BE2C (cell line): ENCODE measurements at regions not wholly inside any gene's neighbourhood (a gene's known extent, or its start where the extent isn't known, plus 50 kb on each side); places are given as distances from the start of the nearest gene placed in this dataset.

Experiments
- DNase-seq: peaks from one replicate; pipeline ENCODE4 v3.0.0-alpha.2; 2020
- H3K27me3 ChIP-seq: fragments of 250-450 bp; sonication (Bioruptor Pico); 2 replicates; pipeline ENCODE4 v1.5.1; 2020; ENCODE audit warnings: mild to moderate bottlenecking
- H3K36me3 ChIP-seq: fragments of 250-450 bp; sonication (Bioruptor Pico); 2 replicates; pipeline ENCODE4 v1.5.1; 2020; ENCODE audit warnings: mild to moderate bottlenecking
- H3K4me1 ChIP-seq: fragments of 250-450 bp; sonication (Bioruptor Pico); 2 replicates; pipeline ENCODE4 v1.5.1; 2020
- H3K4me3 ChIP-seq: 2 replicates; pipeline ENCODE4 v1.5.1; 2011; ENCODE audit warnings: low read depth, low read length
- H3K9me3 ChIP-seq: fragments of 250-450 bp; sonication (Bioruptor Pico); 2 replicates; pipeline ENCODE4 v1.5.1; 2020
- CTCF ChIP-seq: IDR thresholded peaks from 2 replicates; pipeline ENCODE4 v1.5.1; 2012; ENCODE audit warnings: mild to moderate bottlenecking, low read depth, low read length

GRCh38 chr4:61143461-61143860, 56.7 kb upstream of the ADGRL3 start:
- no peaks in the 10 kb centered on the region for H3K27me3 ChIP-seq
- DNase-seq = no peak
- no peaks in the 10 kb centered on the region for H3K9me3 ChIP-seq
- no peak overlapping the region for H3K4me3 ChIP-seq
- TF ChIP-seq CTCF = no peak
- H3K36me3 ChIP-seq = no peaks in the 10 kb centered on the region
- no peaks in the 10 kb centered on the region for H3K4me1 ChIP-seq

GRCh38 chr4:61149278-61149677, 50.8 kb upstream of the ADGRL3 start:
- H3K9me3 ChIP-seq = no peaks in the 10 kb centered on the region
- DNase-seq = no peak
- no peak for TF ChIP-seq CTCF
- H3K4me3 ChIP-seq = no peak overlapping the region
- H3K4me1 ChIP-seq = no peaks in the 10 kb centered on the region
- H3K27me3 ChIP-seq = no peaks in the 10 kb centered on the region
- no peaks in the 10 kb centered on the region for H3K36me3 ChIP-seq
